ENCODE measurements at regions not wholly inside any gene's neighbourhood (a gene's known extent, or its start where the extent isn't known, plus 50 kb on each side); places are given as distances from the start of the nearest gene placed in this dataset.

GRCh38 chr1:63713041-63713440 lies 60.8 kb upstream of the ROR1 start:
- CTCF ChIA-PET (ENCODE audit: low intra/inter-chr PET ratio, low total read pairs): no interaction called here

More at GRCh38 chr1:63713041-63713440, 60.8 kb upstream of the ROR1 start:
- no peaks in the 10 kb centered on the region for H3K79me2 ChIP-seq (ENCODE audit: insufficient read depth, low read length)
- H3K36me3 ChIP-seq (replicated peaks in 1 of 2; ENCODE audit: control insufficient read depth in 1 of 2, insufficient read depth in 2 of 2, low read length in 2 of 2): no peaks in the 10 kb centered on the region
- H3K4me1 ChIP-seq (ENCODE audit: insufficient read depth, low read length): peaks cover 5% of the 10 kb centered on the region
- no peak for ATAC-seq
- WGBS (ENCODE audit: low lambda C conversion rate): 25% methylated on average over 3 of the region's 3 CpGs
- no peak for DNase-seq (ENCODE audit: low spot score)
- no peaks in the 10 kb centered on the region; a peak in 1 of 5 replicates for H3K27me3 ChIP-seq (ENCODE audit: control insufficient read depth in 1 of 2, insufficient read depth in 2 of 2, low read length in 2 of 2)
- no peak for TF ChIP-seq KMT2A (CRISPR knock-in tag; IDR thresholded peaks at IDR 0.05)
- no peak for TF ChIP-seq KDM5A (IDR thresholded peaks at IDR 0.05; ENCODE audit: borderline replicate concordance, low read length)
- TF ChIP-seq FOXM1 (CRISPR knock-in tag; IDR thresholded peaks at IDR 0.05): no peak
- TF ChIP-seq RELA (CRISPR knock-in tag; IDR thresholded peaks at IDR 0.05): no peak
- no peak for TF ChIP-seq ZNF512 (CRISPR knock-in tag; IDR thresholded peaks at IDR 0.05)
- no peak for TF ChIP-seq SP5 (CRISPR knock-in tag; IDR thresholded peaks at IDR 0.05; ENCODE audit: borderline replicate concordance, low read depth)
- no peak for TF ChIP-seq ZNF513 (CRISPR knock-in tag; conservative IDR thresholded peaks at IDR 0.05)
- TF ChIP-seq ZNF205 (CRISPR knock-in tag; IDR thresholded peaks at IDR 0.05): no peak
- no peak for TF ChIP-seq ZFP62 (CRISPR knock-in tag; IDR thresholded peaks at IDR 0.05)
- TF ChIP-seq TBP (CRISPR knock-in tag; IDR thresholded peaks at IDR 0.05): no peak
- no peak for TF ChIP-seq NKX3-1 (CRISPR knock-in tag; IDR thresholded peaks at IDR 0.05)
- no peak for TF ChIP-seq PAX8 (CRISPR knock-in tag; IDR thresholded peaks at IDR 0.05; ENCODE audit: borderline replicate concordance)
- no peak for TF ChIP-seq ZNF782 (CRISPR knock-in tag; IDR thresholded peaks at IDR 0.05; ENCODE audit: borderline replicate concordance)
- TF ChIP-seq ZFY (CRISPR knock-in tag; IDR thresholded peaks at IDR 0.05): no peak
- TF ChIP-seq SRSF1 (optimal IDR thresholded peaks at IDR 0.05; ENCODE audit: low read depth, low read length): no peak
- no peak for TF ChIP-seq FOSL1 (CRISPR knock-in tag; IDR thresholded peaks at IDR 0.05; ENCODE audit: borderline replicate concordance)
- TF ChIP-seq ZSCAN22 (CRISPR knock-in tag; IDR thresholded peaks at IDR 0.05): no peak
- in situ Hi-C loops (cut with HindIII; ENCODE audit: extremely low pct_ligation_motif_present, low pct_unique_long_range_greater_than_20kb) (no loop called here), intact Hi-C loops (cut with micrococcal nuclease; ENCODE audit: unreplicated experiment) (no loop called here)
- H3K27ac ChIP-seq (ENCODE audit: extremely low read length, insufficient read depth, low read length): no peak overlapping the region
- POLR2A ChIA-PET: no interaction called here
- H3K4me2 ChIP-seq (ENCODE audit: low read depth, low read length): no peak overlapping the region
- H4K20me1 ChIP-seq (ENCODE audit: insufficient read depth, low read length): no peaks in the 10 kb centered on the region
- H3K9ac ChIP-seq (ENCODE audit: insufficient read depth, low read depth, low read length): no peak overlapping the region
- BruUV-seq (replicated peaks): no TSS peak
- no peak overlapping the region for H3K4me3 ChIP-seq (replicated peaks in 1 of 3; ENCODE audit: insufficient read depth in 1 of 3, low read depth in 2 of 3, low read length in 3 of 3)
- H3K9me3 ChIP-seq (ENCODE audit: low read length): no peaks in the 10 kb centered on the region
- H2AFZ ChIP-seq (ENCODE audit: low read length): no peak overlapping the region
- FAIRE-seq: no peak
